GM18508 (cell line): ENCODE measurements at regions not wholly inside any gene's neighbourhood (a gene's known extent, or its start where the extent isn't known, plus 50 kb on each side); places are given as distances from the start of the nearest gene placed in this dataset.

Source experiments
- ATAC-seq: cut with Tn5 transposase; IDR thresholded peaks from one replicate; pipeline ENCODE4 v1.9.1; 2021; ENCODE audit warnings: moderate number of reproducible peaks; ENCODE audit not compliant: insufficient read depth, unreplicated experiment

GRCh38 chr1:168782559-168783116, 53.6 kb upstream of the DPT start:
- ATAC-seq = no peak

GRCh38 chr1:168783458-168784210, 54.6 kb upstream of the DPT start:
- ATAC-seq = no peak

GRCh38 chr1:168786476-168787330, 57.7 kb upstream of the DPT start:
- no peak for ATAC-seq

GRCh38 chr1:168788258-168788657, 59.3 kb upstream of the DPT start:
- no peak for ATAC-seq

- ATAC-seq = no peak
Observed at GRCh38 chr1:168789501-168789900, 60.5 kb upstream of the DPT start.

GRCh38 chr1:168792142-168792541, 63.1 kb upstream of the DPT start:
- ATAC-seq = no peak

GRCh38 chr1:168792592-168793125, 63.7 kb upstream of the DPT start:
- ATAC-seq = no peak

GRCh38 chr1:168794057-168794456, 65.1 kb upstream of the DPT start:
- no peak for ATAC-seq

- no peak for ATAC-seq
Observed at GRCh38 chr1:168795681-168796080, 66.7 kb upstream of the DPT start.

GRCh38 chr1:168799927-168800605, 71.1 kb upstream of the DPT start:
- no peak for ATAC-seq

- ATAC-seq = no peak
Observed at GRCh38 chr1:168801032-168801745, 72.2 kb upstream of the DPT start.

- no peak for ATAC-seq
Observed at GRCh38 chr1:168803806-168804510, 75.0 kb upstream of the DPT start.

- ATAC-seq = no peak
Observed at GRCh38 chr1:168806952-168807351, 77.9 kb upstream of the DPT start.

- ATAC-seq = no peak
Observed at GRCh38 chr1:168811176-168811575, 82.2 kb upstream of the DPT start.

- no peak for ATAC-seq
Observed at GRCh38 chr1:168819668-168820067, 90.7 kb upstream of the DPT start.

- ATAC-seq = no peak
Observed at GRCh38 chr1:168821434-168821833, 92.4 kb upstream of the DPT start.

- no peak for ATAC-seq
Observed at GRCh38 chr1:168822911-168823310, 93.9 kb upstream of the DPT start.

GRCh38 chr1:168823988-168824387, 95.0 kb upstream of the DPT start:
- no peak for ATAC-seq

GRCh38 chr1:168824418-168825065, 95.5 kb upstream of the DPT start:
- no peak for ATAC-seq
